Spleen (tissue), 7 donors: ENCODE measurements at regions not wholly inside any gene's neighbourhood (a gene's known extent, or its start where the extent isn't known, plus 50 kb on each side); places are given as distances from the start of the nearest gene placed in this dataset.

Experiments
- CTCF ChIP-seq, 11 experiments: fragments of 200-600 bp in 7 of 11; fragments of 450-650 bp in 4 of 11; sonication (generic) in 4 of 11; IDR thresholded peaks in 8 of 11; conservative IDR thresholded peaks in 3 of 11; 1 replicate in 7 of 11; 2 replicates in 4 of 11; pipeline versions ENCODE4 v1.4.0 to v1.8.0; 2016 to 2021; ENCODE audit warnings: antibody characterized with exemption in 11 of 11, inconsistent platforms in 4 of 11, mild to moderate bottlenecking in 1 of 11
- POLR2AphosphoS5 ChIP-seq, 3 donors: sonication (generic); formaldehyde crosslinking; IDR thresholded peaks; one replicate each; pipeline ENCODE4 v1.5.1; 2017; ENCODE audit warnings: antibody characterized with exemption in 3 of 3
- donor health status: DM: no; HTN: no; CAD: no; lungs with moderate emphysema.
- donor health status: DM: no; HTN: no; CAD: no.
- donor health status: DM: no; HTN: no; CAD: no.

GRCh38 chr15:58369261-58369701 is 62.5 kb upstream of the LIPC start:
- TF ChIP-seq POLR2AphosphoS5 (IDR thresholded peaks at IDR 0.05) = no peak
- TF ChIP-seq CTCF (IDR thresholded peaks at IDR 0.05 in 8 of 11, conservative IDR thresholded peaks at IDR 0.05 in 3 of 11) = no peak
